Fibroblast of mammary gland (primary cell): ENCODE measurements at regions not wholly inside any gene's neighbourhood (a gene's known extent, or its start where the extent isn't known, plus 50 kb on each side); places are given as distances from the start of the nearest gene placed in this dataset.

ENCODE experiments used
- DNase-seq: peaks from one replicate; pipeline ENCODE4 v3.0.0-alpha.2; 2010; ENCODE audit warnings: low read depth
- H3K4me3 ChIP-seq: 2 replicates; pipeline ENCODE4 v1.5.1; 2011; ENCODE audit warnings: low read depth, mild to moderate bottlenecking, low read length, moderate library complexity; ENCODE audit not compliant: control insufficient read depth
- CTCF ChIP-seq: conservative IDR thresholded peaks from 2 replicates; pipeline ENCODE4 v1.5.1; 2011; ENCODE audit warnings: low read depth, low read length, inconsistent platforms; ENCODE audit not compliant: control insufficient read depth, insufficient read depth

GRCh38 chr20:58145506-58146080 lies 82.9 kb downstream of the ANKRD60 start:
- no peak for DNase-seq
- no peak for TF ChIP-seq CTCF
- H3K4me3 ChIP-seq = no peak overlapping the region

GRCh38 chr20:58144096-58144495 lies 84.4 kb downstream of the ANKRD60 start:
- DNase-seq = no peak
- H3K4me3 ChIP-seq = no peak overlapping the region
- no peak for TF ChIP-seq CTCF

GRCh38 chr20:58143531-58143930 lies 84.9 kb downstream of the ANKRD60 start:
- no peak for DNase-seq
- no peak overlapping the region for H3K4me3 ChIP-seq
- no peak for TF ChIP-seq CTCF

- TF ChIP-seq CTCF = no peak
- DNase-seq = no peak
- no peak overlapping the region for H3K4me3 ChIP-seq
These were observed 85.6 kb downstream of the ANKRD60 start for GRCh38 chr20:58142843-58143185.

- no peak overlapping the region for H3K4me3 ChIP-seq
- no peak for DNase-seq
- no peak for TF ChIP-seq CTCF
These were observed 86.2 kb downstream of the ANKRD60 start for GRCh38 chr20:58141971-58142842.

GRCh38 chr20:58141496-58141895 lies 87.0 kb downstream of the ANKRD60 start:
- no peak for TF ChIP-seq CTCF
- no peak overlapping the region for H3K4me3 ChIP-seq
- no peak for DNase-seq
